Left ventricle myocardium inferior (tissue), 1 donor: ENCODE measurements at regions not wholly inside any gene's neighbourhood (a gene's known extent, or its start where the extent isn't known, plus 50 kb on each side); places are given as distances from the start of the nearest gene placed in this dataset.
"Not testable (repeated sequence)": the region's sequence is repeated elsewhere in the genome, so short reads cannot be mapped to it uniquely, and the experiment has no call there.

ENCODE experiments used
- DNase-seq: peaks from one replicate; pipeline ENCODE4 v3.0.0-alpha.2; 2020
- H3K27ac ChIP-seq: fragments of 200-600 bp; replicated peaks from 2 replicates; pipeline ENCODE4 v1.8.0; 2021
- H3K27me3 ChIP-seq: fragments of 200-600 bp; 2 replicates; pipeline ENCODE4 v1.8.0; 2021; ENCODE audit warnings: low read depth
- H3K36me3 ChIP-seq: fragments of 200-600 bp; 2 replicates; pipeline ENCODE4 v1.8.0; 2021
- H3K4me1 ChIP-seq: fragments of 200-600 bp; 2 replicates; pipeline ENCODE4 v1.8.0; 2021
- H3K4me3 ChIP-seq: fragments of 200-600 bp; 2 replicates; pipeline ENCODE4 v1.8.0; 2021; ENCODE audit warnings: mild to moderate bottlenecking, moderate library complexity
- H3K9me3 ChIP-seq: fragments of 200-600 bp; replicated peaks from 2 replicates; pipeline ENCODE4 v1.8.0; 2021
- intact Hi-C: fragments of 100-400 bp; cut with micrococcal nuclease; formaldehyde crosslinking; loops from one replicate; pipeline ENCODE4 v1.11.0; 2022
- TF ChIP-seq, protein P1 (sequence below): fragments of 200-600 bp; IDR thresholded peaks from 2 replicates; pipeline ENCODE4 v1.8.0; 2021; ENCODE audit warnings: antibody characterized with exemption, mild to moderate bottlenecking, borderline replicate concordance
- donor health status: DM: no; HTN: yes; CAD: no; lungs with severe emphysema.

DNA sequence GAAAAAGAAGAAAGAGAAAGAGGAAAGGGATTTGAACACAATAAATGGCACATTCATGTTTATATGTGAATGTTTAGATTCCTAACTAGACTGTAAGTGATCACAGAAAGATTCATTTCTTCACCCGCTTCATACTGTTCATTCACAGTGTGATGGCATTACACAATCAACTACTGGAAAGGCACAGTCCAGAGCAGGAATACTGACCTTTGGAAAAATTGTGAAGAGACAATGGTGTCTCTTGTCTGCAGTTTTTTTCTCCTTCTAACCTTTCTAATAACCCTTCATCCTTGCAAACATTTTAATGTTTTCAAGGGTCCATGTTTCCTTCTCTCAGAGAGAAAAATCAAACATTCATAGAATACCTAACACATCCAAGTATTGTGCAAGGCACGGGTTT is 180.9 kb upstream of the SOX14 start:
- Histone ChIP-seq H3K9me3 (peaks cover 7% of the 10 kb centered on the region), H3K4me3 (no peak overlapping the region), H3K36me3 (no peaks in the 10 kb centered on the region), H3K27me3 (peaks cover 3% of the 10 kb centered on the region), H3K27ac (no peak overlapping the region), H3K4me1 (no peaks in the 10 kb centered on the region)
- DNase-seq, result no peak
- intact Hi-C loops, result no loop called here
- TF ChIP-seq, protein P1, sequence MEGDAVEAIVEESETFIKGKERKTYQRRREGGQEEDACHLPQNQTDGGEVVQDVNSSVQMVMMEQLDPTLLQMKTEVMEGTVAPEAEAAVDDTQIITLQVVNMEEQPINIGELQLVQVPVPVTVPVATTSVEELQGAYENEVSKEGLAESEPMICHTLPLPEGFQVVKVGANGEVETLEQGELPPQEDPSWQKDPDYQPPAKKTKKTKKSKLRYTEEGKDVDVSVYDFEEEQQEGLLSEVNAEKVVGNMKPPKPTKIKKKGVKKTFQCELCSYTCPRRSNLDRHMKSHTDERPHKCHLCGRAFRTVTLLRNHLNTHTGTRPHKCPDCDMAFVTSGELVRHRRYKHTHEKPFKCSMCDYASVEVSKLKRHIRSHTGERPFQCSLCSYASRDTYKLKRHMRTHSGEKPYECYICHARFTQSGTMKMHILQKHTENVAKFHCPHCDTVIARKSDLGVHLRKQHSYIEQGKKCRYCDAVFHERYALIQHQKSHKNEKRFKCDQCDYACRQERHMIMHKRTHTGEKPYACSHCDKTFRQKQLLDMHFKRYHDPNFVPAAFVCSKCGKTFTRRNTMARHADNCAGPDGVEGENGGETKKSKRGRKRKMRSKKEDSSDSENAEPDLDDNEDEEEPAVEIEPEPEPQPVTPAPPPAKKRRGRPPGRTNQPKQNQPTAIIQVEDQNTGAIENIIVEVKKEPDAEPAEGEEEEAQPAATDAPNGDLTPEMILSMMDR, result no peak

DNA sequence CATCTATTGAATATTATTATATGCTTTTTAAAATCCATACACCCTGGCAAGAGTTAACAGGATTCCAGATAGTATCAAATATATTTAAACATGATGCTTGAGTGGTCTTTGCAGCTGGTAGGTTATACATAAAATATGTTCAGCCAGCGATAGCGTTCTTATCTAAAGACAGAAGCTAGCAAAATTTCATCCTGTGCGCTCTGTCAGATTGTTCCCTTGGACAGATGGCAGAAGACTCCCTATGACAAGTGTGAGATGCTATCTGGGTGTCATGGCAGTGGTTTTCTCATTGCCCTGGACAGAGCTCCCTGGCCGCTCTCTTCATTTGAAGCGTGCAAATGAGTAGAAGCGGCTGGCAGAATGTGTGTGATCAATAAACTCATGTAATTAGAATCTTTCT is 175.2 kb upstream of the SOX14 start:
- no peak overlapping the region for H3K4me3 ChIP-seq
- peaks cover 3% of the 10 kb centered on the region for H3K27me3 ChIP-seq
- no peak for DNase-seq
- no peaks in the 10 kb centered on the region for H3K4me1 ChIP-seq
- H3K9me3 ChIP-seq, result peaks cover 3% of the 10 kb centered on the region
- intact Hi-C loops, result no loop called here
- H3K36me3 ChIP-seq, result no peaks in the 10 kb centered on the region
- no peak overlapping the region for H3K27ac ChIP-seq
- TF ChIP-seq, protein P1, result no peak

DNA sequence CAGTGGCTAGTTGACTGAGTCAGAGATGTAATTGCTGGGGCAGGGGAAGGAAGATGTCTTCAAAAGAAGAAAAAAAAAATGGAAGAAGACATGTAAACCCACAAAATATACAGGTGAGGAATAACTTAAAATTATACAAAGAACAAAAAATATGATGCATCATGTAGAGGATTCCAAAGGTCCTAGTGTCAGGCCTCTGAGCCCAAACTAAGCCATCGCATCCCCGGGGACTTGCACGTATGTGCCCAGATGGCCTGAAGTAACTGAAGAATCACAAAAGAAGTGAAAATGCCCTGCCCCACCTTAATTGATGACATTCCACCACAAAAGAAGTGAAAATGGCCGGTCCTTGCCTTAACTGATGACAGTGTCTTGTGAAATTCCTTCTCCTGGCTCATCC is 168.7 kb upstream of the SOX14 start:
- H3K4me1 ChIP-seq, H3K4me3 ChIP-seq, intact Hi-C loops, H3K36me3 ChIP-seq, H3K9me3 ChIP-seq, H3K27me3 ChIP-seq, H3K27ac ChIP-seq, DNase-seq: not testable (repeated sequence)

DNA sequence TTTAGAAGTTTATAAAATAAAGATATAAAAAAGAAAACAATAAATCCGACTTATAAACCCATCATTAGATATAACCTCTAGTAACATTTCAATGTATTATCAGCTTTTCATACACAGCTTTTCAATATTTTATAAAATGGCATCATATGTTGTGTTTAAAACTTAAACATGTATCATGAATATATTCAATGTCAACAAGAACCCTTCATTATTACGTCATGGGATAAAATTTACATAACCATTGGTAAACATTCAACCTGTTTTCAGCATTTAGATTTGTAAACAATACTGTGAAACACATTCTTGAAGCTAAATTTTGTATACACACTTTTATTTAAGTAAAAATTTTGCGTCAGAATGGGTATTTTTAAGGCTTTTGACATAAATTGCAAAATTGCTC is 153.4 kb upstream of the SOX14 start:
- intact Hi-C loops, result no loop called here
- TF ChIP-seq, protein P1, result no peak
- H3K27ac ChIP-seq, result no peak overlapping the region

DNA sequence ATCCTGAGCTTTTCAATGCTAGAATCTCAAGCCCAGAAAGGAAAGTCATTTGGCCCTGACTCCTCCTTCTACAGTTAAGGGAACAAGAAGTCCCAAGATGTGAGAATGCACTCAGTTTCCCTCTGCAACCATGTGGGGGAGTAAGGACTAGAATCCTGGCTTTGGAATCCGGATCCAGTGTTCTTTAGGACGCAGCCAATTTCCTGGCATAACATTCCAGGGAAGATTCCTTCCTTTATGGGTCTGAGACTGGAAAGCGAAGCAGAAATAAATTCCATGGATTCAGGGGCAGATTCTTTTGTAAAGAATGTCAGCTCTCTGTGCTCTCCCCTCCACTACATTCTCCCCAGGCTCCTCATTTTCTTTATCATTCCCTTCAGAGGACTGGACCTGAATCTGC is 151.8 kb upstream of the SOX14 start:
- Histone ChIP-seq H3K27me3 (peaks cover 26% of the 10 kb centered on the region), H3K9me3 (no peaks in the 10 kb centered on the region), H3K4me1 (no peaks in the 10 kb centered on the region), H3K36me3 (no peaks in the 10 kb centered on the region), H3K27ac (no peak overlapping the region), H3K4me3 (no peak overlapping the region)
- TF ChIP-seq, protein P1, result no peak
- DNase-seq, result no peak
- intact Hi-C loops, result no loop called here

More for the DNA sequence above, 153.4 kb upstream of the SOX14 start:
- H3K9me3 ChIP-seq, result no peaks in the 10 kb centered on the region
- no peaks in the 10 kb centered on the region for H3K4me1 ChIP-seq
- peaks cover 26% of the 10 kb centered on the region for H3K27me3 ChIP-seq
- H3K4me3 ChIP-seq, result no peak overlapping the region
- H3K36me3 ChIP-seq, result no peaks in the 10 kb centered on the region
- no peak for DNase-seq

DNA sequence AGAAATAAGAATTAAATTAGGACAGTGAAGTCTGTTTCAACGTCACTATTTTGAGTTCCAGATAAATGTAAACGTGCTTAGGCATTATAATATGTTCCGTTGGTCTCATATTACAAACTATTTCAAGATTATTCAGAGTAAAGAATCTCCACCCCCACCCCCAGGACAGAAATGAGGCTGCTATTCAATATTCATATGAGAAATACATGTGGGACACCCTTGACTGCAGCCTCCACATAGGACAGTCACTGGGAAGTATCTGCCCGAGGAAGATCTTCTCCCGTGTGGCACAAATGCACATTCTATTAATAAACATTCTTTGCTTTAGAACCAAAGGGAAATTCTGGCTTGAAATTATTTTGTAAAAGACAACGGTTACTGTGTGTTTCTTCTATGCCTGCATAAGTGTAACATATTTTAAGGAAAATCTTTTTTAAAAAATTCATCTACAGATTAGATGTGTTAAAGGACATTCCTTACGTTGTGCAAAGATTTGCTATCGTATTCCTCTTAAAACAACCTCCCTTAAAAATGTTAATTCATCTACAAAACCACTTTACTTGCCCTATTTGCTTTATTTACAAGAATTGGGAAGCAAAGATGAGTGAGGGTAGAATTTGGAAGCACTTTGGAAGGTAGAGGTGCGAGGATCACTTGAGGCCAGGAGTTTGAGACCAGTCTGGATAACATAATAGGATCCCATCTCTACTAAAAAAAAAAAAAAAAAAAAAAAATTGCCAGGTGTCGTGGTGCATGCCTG is 148.3 kb upstream of the SOX14 start:
- no peak overlapping the region for H3K27ac ChIP-seq
- H3K36me3 ChIP-seq, result no peaks in the 10 kb centered on the region
- TF ChIP-seq, protein P1, result no peak
- no peak overlapping the region for H3K4me3 ChIP-seq
- no peaks in the 10 kb centered on the region for H3K4me1 ChIP-seq
- peaks cover 18% of the 10 kb centered on the region for H3K27me3 ChIP-seq
- DNase-seq, result no peak
- intact Hi-C loops, result no loop called here
- no peaks in the 10 kb centered on the region for H3K9me3 ChIP-seq
